GM12878 (cell line): ENCODE measurements at regions not wholly inside any gene's neighbourhood (a gene's known extent, or its start where the extent isn't known, plus 50 kb on each side); places are given as distances from the start of the nearest gene placed in this dataset.

ENCODE experiments used
- CEBPB ChIP-seq, 2 experiments: fragments of 150-350 bp in 1 of 2; IDR thresholded peaks; 2 replicates each; pipeline ENCODE4 v1.6.1; 2012 to 2014; ENCODE audit warnings: low read depth in 2 of 2, low read length in 2 of 2, borderline replicate concordance in 1 of 2, inconsistent platforms in 1 of 2
- EGR1 ChIP-seq, 2 experiments: IDR thresholded peaks; 1 replicate in 1 of 2; 2 replicates in 1 of 2; pipeline ENCODE4 v1.6.1; 2011 to 2012; ENCODE audit warnings: low read depth in 2 of 2, low read length in 2 of 2, borderline replicate concordance in 1 of 2, mild to moderate bottlenecking in 1 of 2, moderate library complexity in 1 of 2
- EP300 ChIP-seq, 2 experiments: fragments of 150-350 bp in 1 of 2; IDR thresholded peaks; 2 replicates each; pipeline ENCODE4 v1.6.1; 2011 to 2012; ENCODE audit warnings: low read depth in 2 of 2, low read length in 2 of 2, borderline replicate concordance in 1 of 2, improper control_type of control experiment in 1 of 2, inconsistent platforms in 1 of 2; ENCODE audit not compliant: control insufficient read depth in 1 of 2
- FOXM1 ChIP-seq: IDR thresholded peaks from 2 replicates; pipeline ENCODE4 v1.6.1; 2012; ENCODE audit warnings: low read depth, mild to moderate bottlenecking, inconsistent platforms, low read length, moderate library complexity
- HCFC1 ChIP-seq: fragments of 150-350 bp; IDR thresholded peaks from 2 replicates; pipeline ENCODE4 v1.6.1; 2014; ENCODE audit warnings: low read length
- MYC ChIP-seq: IDR thresholded peaks from 2 replicates; pipeline ENCODE4 v1.6.1; 2011; ENCODE audit warnings: mild to moderate bottlenecking, low read length, moderate library complexity, inconsistent platforms; ENCODE audit not compliant: insufficient read depth, insufficient replicate concordance, insufficient read length, severe bottlenecking
- NFIC ChIP-seq: IDR thresholded peaks from 2 replicates; pipeline ENCODE4 v1.6.1; 2012; ENCODE audit warnings: low read depth, mild to moderate bottlenecking, inconsistent platforms, low read length, moderate library complexity
- RBBP5 ChIP-seq: fragments of 200-600 bp; sonication (generic); conservative IDR thresholded peaks from 2 replicates; pipeline ENCODE4 v1.6.1; 2016
- SRF ChIP-seq, 2 experiments: IDR thresholded peaks; 2 replicates each; pipeline ENCODE4 v1.6.1; 2011; ENCODE audit warnings: low read depth in 2 of 2, low read length in 2 of 2, mild to moderate bottlenecking in 1 of 2, moderate library complexity in 1 of 2
- TCF12 ChIP-seq: IDR thresholded peaks from 2 replicates; pipeline ENCODE4 v1.6.1; 2011; ENCODE audit warnings: low read depth, mild to moderate bottlenecking, low read length
- ZNF274 ChIP-seq: IDR thresholded peaks from one replicate; pipeline ENCODE4 v1.8.0; 2011; ENCODE audit not compliant: insufficient read length, insufficient read depth
- ZNF384 ChIP-seq: IDR thresholded peaks from 2 replicates; pipeline ENCODE4 v1.6.1; 2012; ENCODE audit warnings: low read depth, mild to moderate bottlenecking, low read length, improper control_type of control experiment, borderline replicate concordance
- TF ChIP-seq, protein P1 (sequence below): fragments of 450-650 bp; IDR thresholded peaks from 2 replicates; pipeline ENCODE4 v1.6.1; 2017; ENCODE audit warnings: low read depth, mild to moderate bottlenecking, moderate library complexity
- TF ChIP-seq, protein P2 (sequence below): IDR thresholded peaks from 2 replicates; pipeline ENCODE4 v1.6.1; 2012; ENCODE audit warnings: low read depth, low read length, improper control_type of control experiment
- TF ChIP-seq, protein P3 (sequence below): IDR thresholded peaks from 2 replicates; pipeline ENCODE4 v1.6.1; 2012; ENCODE audit warnings: low read depth, low read length, improper control_type of control experiment
- TF ChIP-seq, protein P4 (sequence below): IDR thresholded peaks from 2 replicates; pipeline ENCODE4 v1.6.1; 2012; ENCODE audit warnings: mild to moderate bottlenecking, low read depth, low read length
- TF ChIP-seq, protein P5 (sequence below): fragments of 450-650 bp; conservative IDR thresholded peaks from 2 replicates; pipeline ENCODE4 v1.6.1; 2017; ENCODE audit warnings: mild to moderate bottlenecking, moderate library complexity
- TF ChIP-seq, protein P6 (sequence below): IDR thresholded peaks from 2 replicates; pipeline ENCODE4 v1.6.1; 2011; ENCODE audit warnings: borderline replicate concordance, low read depth, mild to moderate bottlenecking, moderate library complexity, mixed read lengths, low read length; ENCODE audit not compliant: insufficient read depth; ENCODE audit errors: extremely low read length

DNA sequence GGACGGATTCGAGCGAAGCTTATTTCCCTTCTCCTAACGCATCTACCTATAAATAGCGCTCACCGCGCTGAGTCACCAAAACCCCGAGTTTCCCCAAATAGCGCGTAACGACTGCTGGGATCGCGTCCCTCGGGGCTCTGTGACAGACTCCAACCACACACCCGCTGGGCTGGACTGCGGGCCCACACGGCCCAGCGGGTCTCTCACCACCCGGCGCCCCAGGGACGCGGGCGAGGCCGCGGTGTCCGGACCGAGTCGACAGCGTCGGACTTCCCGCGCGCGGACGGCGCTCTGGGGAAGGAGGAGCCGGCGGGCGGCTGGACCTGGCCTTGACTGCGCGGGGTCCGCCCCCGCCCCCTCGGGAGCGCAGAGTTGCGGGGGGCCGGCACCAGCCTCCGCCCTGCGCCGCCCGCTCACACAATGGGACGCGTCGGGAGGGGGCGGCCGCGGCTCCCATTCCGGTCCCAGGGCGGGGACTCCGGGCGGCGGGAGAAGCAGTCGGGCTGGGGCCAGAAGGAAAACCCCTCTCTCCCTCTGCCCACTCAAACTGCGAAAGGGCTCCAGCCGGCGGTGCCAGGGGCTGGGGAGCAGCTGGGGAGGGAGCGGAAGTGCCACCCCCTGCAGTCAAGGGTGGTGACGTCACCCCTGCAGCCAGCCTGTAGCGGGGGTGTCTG is 108.8 kb downstream of the KCNRG start (continued):
- TF ChIP-seq SRF (IDR thresholded peaks at IDR 0.05; ENCODE audit: low read depth in 2 of 2, low read length in 2 of 2) (no peak), EP300 (IDR thresholded peaks at IDR 0.05; ENCODE audit: borderline replicate concordance in 1 of 2, control insufficient read depth in 1 of 2, low read depth in 2 of 2, low read length in 2 of 2) (no peak), HCFC1 (no peak), ZNF384 (no peak), TCF12 (peak; percentile 68), RBBP5 (no peak), FOXM1 (no peak), ZNF274 (no peak), NFIC (no peak), CEBPB (IDR thresholded peaks at IDR 0.05; ENCODE audit: borderline replicate concordance in 1 of 2, low read depth in 2 of 2, low read length in 2 of 2) (no peak), MYC (no peak), EGR1 (IDR thresholded peaks at IDR 0.05; ENCODE audit: borderline replicate concordance in 1 of 2, low read depth in 2 of 2, low read length in 2 of 2) (no peak; a peak in 1 of 3 replicates)
- TF ChIP-seq, protein P1, sequence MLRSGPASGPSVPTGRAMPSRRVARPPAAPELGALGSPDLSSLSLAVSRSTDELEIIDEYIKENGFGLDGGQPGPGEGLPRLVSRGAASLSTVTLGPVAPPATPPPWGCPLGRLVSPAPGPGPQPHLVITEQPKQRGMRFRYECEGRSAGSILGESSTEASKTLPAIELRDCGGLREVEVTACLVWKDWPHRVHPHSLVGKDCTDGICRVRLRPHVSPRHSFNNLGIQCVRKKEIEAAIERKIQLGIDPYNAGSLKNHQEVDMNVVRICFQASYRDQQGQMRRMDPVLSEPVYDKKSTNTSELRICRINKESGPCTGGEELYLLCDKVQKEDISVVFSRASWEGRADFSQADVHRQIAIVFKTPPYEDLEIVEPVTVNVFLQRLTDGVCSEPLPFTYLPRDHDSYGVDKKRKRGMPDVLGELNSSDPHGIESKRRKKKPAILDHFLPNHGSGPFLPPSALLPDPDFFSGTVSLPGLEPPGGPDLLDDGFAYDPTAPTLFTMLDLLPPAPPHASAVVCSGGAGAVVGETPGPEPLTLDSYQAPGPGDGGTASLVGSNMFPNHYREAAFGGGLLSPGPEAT, result no peak
- TF ChIP-seq, protein P2, sequence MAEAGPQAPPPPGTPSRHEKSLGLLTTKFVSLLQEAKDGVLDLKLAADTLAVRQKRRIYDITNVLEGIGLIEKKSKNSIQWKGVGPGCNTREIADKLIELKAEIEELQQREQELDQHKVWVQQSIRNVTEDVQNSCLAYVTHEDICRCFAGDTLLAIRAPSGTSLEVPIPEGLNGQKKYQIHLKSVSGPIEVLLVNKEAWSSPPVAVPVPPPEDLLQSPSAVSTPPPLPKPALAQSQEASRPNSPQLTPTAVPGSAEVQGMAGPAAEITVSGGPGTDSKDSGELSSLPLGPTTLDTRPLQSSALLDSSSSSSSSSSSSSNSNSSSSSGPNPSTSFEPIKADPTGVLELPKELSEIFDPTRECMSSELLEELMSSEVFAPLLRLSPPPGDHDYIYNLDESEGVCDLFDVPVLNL, result no peak
- TF ChIP-seq, protein P3, sequence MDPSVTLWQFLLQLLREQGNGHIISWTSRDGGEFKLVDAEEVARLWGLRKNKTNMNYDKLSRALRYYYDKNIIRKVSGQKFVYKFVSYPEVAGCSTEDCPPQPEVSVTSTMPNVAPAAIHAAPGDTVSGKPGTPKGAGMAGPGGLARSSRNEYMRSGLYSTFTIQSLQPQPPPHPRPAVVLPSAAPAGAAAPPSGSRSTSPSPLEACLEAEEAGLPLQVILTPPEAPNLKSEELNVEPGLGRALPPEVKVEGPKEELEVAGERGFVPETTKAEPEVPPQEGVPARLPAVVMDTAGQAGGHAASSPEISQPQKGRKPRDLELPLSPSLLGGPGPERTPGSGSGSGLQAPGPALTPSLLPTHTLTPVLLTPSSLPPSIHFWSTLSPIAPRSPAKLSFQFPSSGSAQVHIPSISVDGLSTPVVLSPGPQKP, result peak; percentile 50; the same call in 1 of the 2 replicates
- TF ChIP-seq, protein P4, sequence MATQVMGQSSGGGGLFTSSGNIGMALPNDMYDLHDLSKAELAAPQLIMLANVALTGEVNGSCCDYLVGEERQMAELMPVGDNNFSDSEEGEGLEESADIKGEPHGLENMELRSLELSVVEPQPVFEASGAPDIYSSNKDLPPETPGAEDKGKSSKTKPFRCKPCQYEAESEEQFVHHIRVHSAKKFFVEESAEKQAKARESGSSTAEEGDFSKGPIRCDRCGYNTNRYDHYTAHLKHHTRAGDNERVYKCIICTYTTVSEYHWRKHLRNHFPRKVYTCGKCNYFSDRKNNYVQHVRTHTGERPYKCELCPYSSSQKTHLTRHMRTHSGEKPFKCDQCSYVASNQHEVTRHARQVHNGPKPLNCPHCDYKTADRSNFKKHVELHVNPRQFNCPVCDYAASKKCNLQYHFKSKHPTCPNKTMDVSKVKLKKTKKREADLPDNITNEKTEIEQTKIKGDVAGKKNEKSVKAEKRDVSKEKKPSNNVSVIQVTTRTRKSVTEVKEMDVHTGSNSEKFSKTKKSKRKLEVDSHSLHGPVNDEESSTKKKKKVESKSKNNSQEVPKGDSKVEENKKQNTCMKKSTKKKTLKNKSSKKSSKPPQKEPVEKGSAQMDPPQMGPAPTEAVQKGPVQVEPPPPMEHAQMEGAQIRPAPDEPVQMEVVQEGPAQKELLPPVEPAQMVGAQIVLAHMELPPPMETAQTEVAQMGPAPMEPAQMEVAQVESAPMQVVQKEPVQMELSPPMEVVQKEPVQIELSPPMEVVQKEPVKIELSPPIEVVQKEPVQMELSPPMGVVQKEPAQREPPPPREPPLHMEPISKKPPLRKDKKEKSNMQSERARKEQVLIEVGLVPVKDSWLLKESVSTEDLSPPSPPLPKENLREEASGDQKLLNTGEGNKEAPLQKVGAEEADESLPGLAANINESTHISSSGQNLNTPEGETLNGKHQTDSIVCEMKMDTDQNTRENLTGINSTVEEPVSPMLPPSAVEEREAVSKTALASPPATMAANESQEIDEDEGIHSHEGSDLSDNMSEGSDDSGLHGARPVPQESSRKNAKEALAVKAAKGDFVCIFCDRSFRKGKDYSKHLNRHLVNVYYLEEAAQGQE, result no peak
- TF ChIP-seq, protein P5, sequence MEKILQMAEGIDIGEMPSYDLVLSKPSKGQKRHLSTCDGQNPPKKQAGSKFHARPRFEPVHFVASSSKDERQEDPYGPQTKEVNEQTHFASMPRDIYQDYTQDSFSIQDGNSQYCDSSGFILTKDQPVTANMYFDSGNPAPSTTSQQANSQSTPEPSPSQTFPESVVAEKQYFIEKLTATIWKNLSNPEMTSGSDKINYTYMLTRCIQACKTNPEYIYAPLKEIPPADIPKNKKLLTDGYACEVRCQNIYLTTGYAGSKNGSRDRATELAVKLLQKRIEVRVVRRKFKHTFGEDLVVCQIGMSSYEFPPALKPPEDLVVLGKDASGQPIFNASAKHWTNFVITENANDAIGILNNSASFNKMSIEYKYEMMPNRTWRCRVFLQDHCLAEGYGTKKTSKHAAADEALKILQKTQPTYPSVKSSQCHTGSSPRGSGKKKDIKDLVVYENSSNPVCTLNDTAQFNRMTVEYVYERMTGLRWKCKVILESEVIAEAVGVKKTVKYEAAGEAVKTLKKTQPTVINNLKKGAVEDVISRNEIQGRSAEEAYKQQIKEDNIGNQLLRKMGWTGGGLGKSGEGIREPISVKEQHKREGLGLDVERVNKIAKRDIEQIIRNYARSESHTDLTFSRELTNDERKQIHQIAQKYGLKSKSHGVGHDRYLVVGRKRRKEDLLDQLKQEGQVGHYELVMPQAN, result no peak; the same call in 1 of the 2 replicates
- TF ChIP-seq, protein P6, sequence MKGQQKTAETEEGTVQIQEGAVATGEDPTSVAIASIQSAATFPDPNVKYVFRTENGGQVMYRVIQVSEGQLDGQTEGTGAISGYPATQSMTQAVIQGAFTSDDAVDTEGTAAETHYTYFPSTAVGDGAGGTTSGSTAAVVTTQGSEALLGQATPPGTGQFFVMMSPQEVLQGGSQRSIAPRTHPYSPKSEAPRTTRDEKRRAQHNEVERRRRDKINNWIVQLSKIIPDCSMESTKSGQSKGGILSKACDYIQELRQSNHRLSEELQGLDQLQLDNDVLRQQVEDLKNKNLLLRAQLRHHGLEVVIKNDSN, result peak; percentile 81
